H1 (cell line): ENCODE measurements at regions not wholly inside any gene's neighbourhood (a gene's known extent, or its start where the extent isn't known, plus 50 kb on each side); places are given as distances from the start of the nearest gene placed in this dataset.

ENCODE experiments used
- CTCF ChIA-PET: fragments of 300-600 bp; sonication (Branson Sonifier 250); formaldehyde crosslinking; loops from one replicate; lab custom pipeline; 2021; ENCODE audit not compliant: partially characterized antibody; lab: Charles Lee
- POLR2A ChIA-PET: fragments of 300-600 bp; sonication (Branson Sonifier 250); formaldehyde crosslinking; loops from one replicate; lab custom pipeline; 2021; ENCODE audit warnings: inconsistent platforms; ENCODE audit not compliant: partially characterized antibody; lab: Charles Lee
- DNase-seq, 2 experiments: peaks; one replicate each; pipeline versions ENCODE4 v3.0.0 to v3.0.0-alpha.2; 2010 to 2022; ENCODE audit warnings: low spot score in 2 of 2, low read depth in 1 of 2, mixed read lengths in 1 of 2
- FAIRE-seq: peaks from 2 replicates; lab custom pipeline; 2011; peaks lifted over from hg19 to GRCh38; lab: Jason Lieb, UNC
- H2AFZ ChIP-seq: 2 replicates; pipeline ENCODE4 v1.8.1; 2012; ENCODE audit warnings: low read length, inconsistent platforms
- H2AK5ac ChIP-seq: 2 replicates; pipeline ENCODE4 v1.6.1; 2013; ENCODE audit warnings: low read depth, low read length
- H2BK120ac ChIP-seq: replicated peaks from 2 replicates; pipeline ENCODE3; 2013; ENCODE audit warnings: low read depth, low read length, inconsistent platforms
- H2BK12ac ChIP-seq: 2 replicates; pipeline ENCODE4 v1.6.1; 2013; ENCODE audit warnings: low read depth, low read length
- H2BK15ac ChIP-seq: 2 replicates; pipeline ENCODE4 v1.6.1; 2013; ENCODE audit warnings: low read length
- H2BK20ac ChIP-seq: 2 replicates; pipeline ENCODE4 v1.6.1; 2013; ENCODE audit warnings: low read length
- H2BK5ac ChIP-seq: 2 replicates; pipeline ENCODE4 v1.6.1; 2013; ENCODE audit warnings: low read depth, low read length
- H3K14ac ChIP-seq: 2 replicates; pipeline ENCODE4 v1.6.1; 2013; ENCODE audit warnings: inconsistent platforms; ENCODE audit not compliant: insufficient read length
- H3K18ac ChIP-seq: 2 replicates; pipeline ENCODE4 v1.6.1; 2013; ENCODE audit warnings: low read length; ENCODE audit errors: extremely low read depth
- H3K23ac ChIP-seq: 2 replicates; pipeline ENCODE4 v1.6.1; 2013; ENCODE audit warnings: inconsistent platforms; ENCODE audit not compliant: insufficient read length
- H3K23me2 ChIP-seq: 2 replicates; pipeline ENCODE4 v1.6.1; 2013; ENCODE audit warnings: low read depth, low read length
- H3K27ac ChIP-seq: 2 replicates; pipeline ENCODE4 v1.6.1; 2011; ENCODE audit warnings: low read depth, low read length, inconsistent platforms
- H3K27me3 ChIP-seq, 4 experiments: replicated peaks in 1 of 4; 1 replicate in 1 of 4; 2 replicates in 3 of 4; pipeline versions ENCODE4 v1.6.1 to v1.8.1; 2011 to 2013; ENCODE audit warnings: low read length in 3 of 4, mild to moderate bottlenecking in 3 of 4, inconsistent platforms in 2 of 4, mixed read lengths in 2 of 4, moderate library complexity in 1 of 4; ENCODE audit not compliant: control insufficient read depth in 3 of 4, insufficient read depth in 3 of 4; ENCODE audit errors: extremely low read depth in 1 of 4
- H3K36me3 ChIP-seq, 4 experiments: 2 replicates each; pipeline versions ENCODE4 v1.6.1 to v1.8.1; 2011 to 2013; ENCODE audit warnings: mild to moderate bottlenecking in 4 of 4, low read length in 3 of 4, moderate library complexity in 2 of 4, control low read depth in 1 of 4, inconsistent platforms in 1 of 4; ENCODE audit not compliant: insufficient read depth in 4 of 4, control insufficient read depth in 2 of 4
- H3K4ac ChIP-seq: replicated peaks from 2 replicates; pipeline ENCODE3; 2013; ENCODE audit warnings: low read length, low read depth, mixed read lengths, inconsistent platforms; ENCODE audit not compliant: insufficient read length
- H3K4me1 ChIP-seq, 4 experiments: replicated peaks in 1 of 4; 1 replicate in 1 of 4; 2 replicates in 3 of 4; pipeline versions ENCODE4 v1.6.1 to v1.8.1; 2011 to 2013; ENCODE audit warnings: low read length in 3 of 4, inconsistent platforms in 2 of 4, mixed read lengths in 1 of 4; ENCODE audit not compliant: insufficient read depth in 4 of 4, control insufficient read depth in 3 of 4
- H3K4me2 ChIP-seq, 2 experiments: 2 replicates each; pipeline versions ENCODE4 v1.6.1 to v1.8.1; 2011 to 2013; ENCODE audit warnings: low read depth in 2 of 2, low read length in 2 of 2, control low read depth in 1 of 2, inconsistent platforms in 1 of 2, mild to moderate bottlenecking in 1 of 2; ENCODE audit not compliant: insufficient read depth in 1 of 2
- H3K4me3 ChIP-seq, 4 experiments: fragments of 200-600, 300-600 bp in 1 of 4; sonication (generic), shearing (Covaris generic), sonication (Bioruptor Twin) in 1 of 4; 2 replicates each; pipeline versions ENCODE4 v1.5.1 to v1.8.1; 2011 to 2016; ENCODE audit warnings: low read length in 4 of 4, low read depth in 3 of 4, control low read depth in 2 of 4, inconsistent platforms in 2 of 4, mild to moderate bottlenecking in 2 of 4, mixed read lengths in 1 of 4, moderate library complexity in 1 of 4; ENCODE audit not compliant: insufficient read depth in 2 of 4; ENCODE audit errors: extremely low read depth in 1 of 4
- H3K56ac ChIP-seq: replicated peaks from 2 replicates; pipeline ENCODE3; 2013; ENCODE audit warnings: low read depth, mild to moderate bottlenecking, mixed read lengths, low read length, inconsistent platforms; ENCODE audit not compliant: insufficient read length
- H3K79me1 ChIP-seq: 2 replicates; pipeline ENCODE4 v1.6.1; 2013; ENCODE audit warnings: low read depth, low read length, control low read depth
- H3K79me2 ChIP-seq, 2 experiments: 2 replicates each; pipeline versions ENCODE4 v1.6.1 to v1.8.1; 2012 to 2013; ENCODE audit warnings: low read length in 2 of 2, mild to moderate bottlenecking in 2 of 2, inconsistent platforms in 1 of 2; ENCODE audit not compliant: insufficient read depth in 2 of 2, control insufficient read depth in 1 of 2
- H3K9ac ChIP-seq, 4 experiments: replicated peaks in 1 of 4; 1 replicate in 1 of 4; 2 replicates in 3 of 4; pipeline versions ENCODE4 v1.6.1 to v1.8.1; 2011 to 2013; ENCODE audit warnings: low read depth in 3 of 4, low read length in 3 of 4, control low read depth in 2 of 4, mild to moderate bottlenecking in 2 of 4, moderate library complexity in 2 of 4, inconsistent platforms in 1 of 4; ENCODE audit errors: extremely low read depth in 1 of 4
- H3K9me3 ChIP-seq, 2 experiments: 2 replicates each; pipeline versions ENCODE4 v1.6.1 to v1.8.1; 2012 to 2013; ENCODE audit warnings: mild to moderate bottlenecking in 2 of 2, moderate library complexity in 2 of 2, control low read depth in 1 of 2, inconsistent platforms in 1 of 2, low read depth in 1 of 2, low read length in 1 of 2, mixed read lengths in 1 of 2; ENCODE audit not compliant: insufficient read depth in 2 of 2
- H4K20me1 ChIP-seq, 2 experiments: replicated peaks in 1 of 2; 2 replicates each; pipeline versions ENCODE3 to v1.8.1; 2011 to 2013; ENCODE audit warnings: inconsistent platforms in 2 of 2, low read length in 2 of 2, mild to moderate bottlenecking in 1 of 2; ENCODE audit not compliant: insufficient read depth in 2 of 2, control insufficient read depth in 1 of 2
- H4K5ac ChIP-seq: 2 replicates; pipeline ENCODE4 v1.6.1; 2013; ENCODE audit warnings: low read length, low read depth, mixed read lengths, inconsistent platforms; ENCODE audit not compliant: insufficient read length
- H4K8ac ChIP-seq: 2 replicates; pipeline ENCODE4 v1.8.0; 2013; ENCODE audit warnings: mild to moderate bottlenecking, moderate library complexity, low read length, inconsistent platforms; ENCODE audit not compliant: insufficient read depth; ENCODE audit errors: extremely low read depth
- H4K91ac ChIP-seq: replicated peaks from 2 replicates; pipeline ENCODE3; 2013; ENCODE audit warnings: low read length, mixed read lengths, inconsistent platforms; ENCODE audit not compliant: insufficient read length
- BRCA1 ChIP-seq: IDR thresholded peaks from 2 replicates; pipeline ENCODE4 v1.6.1; 2012; ENCODE audit warnings: low read depth, low read length, improper control_type of control experiment
- CBX5 ChIP-seq: fragments of 300-800, 300-1000 bp; sonication (generic); IDR thresholded peaks from 2 replicates; pipeline ENCODE4 v1.7.1; 2016; ENCODE audit warnings: antibody characterized with exemption, low read length, low read depth
- CBX8 ChIP-seq: fragments of 300-800, 300-1000 bp; sonication (generic); IDR thresholded peaks from 2 replicates; pipeline ENCODE4 v1.7.1; 2016; ENCODE audit warnings: low read depth, low read length, borderline replicate concordance
- GABPA ChIP-seq: IDR thresholded peaks from 2 replicates; pipeline ENCODE4 v1.6.1; 2011; ENCODE audit warnings: mild to moderate bottlenecking, low read length, moderate library complexity, borderline replicate concordance; ENCODE audit not compliant: insufficient read depth
- HDAC6 ChIP-seq: IDR thresholded peaks from one replicate; pipeline ENCODE4 v1.7.1; 2012; ENCODE audit warnings: low read depth, mild to moderate bottlenecking, inconsistent platforms, low read length, moderate library complexity
- JUND ChIP-seq: IDR thresholded peaks from 2 replicates; pipeline ENCODE4 v1.6.1; 2011; ENCODE audit warnings: mild to moderate bottlenecking, improper control_type of control experiment, low read length
- KDM1A ChIP-seq: fragments of 200-600, 300-600 bp; sonication (generic); IDR thresholded peaks from 2 replicates; pipeline ENCODE4 v1.7.1; 2016; ENCODE audit warnings: mild to moderate bottlenecking, low read length, borderline replicate concordance
- POLR2A ChIP-seq, 2 experiments: IDR thresholded peaks; 1 replicate in 1 of 2; 2 replicates in 1 of 2; pipeline ENCODE4 v1.6.1; 2011; ENCODE audit warnings: low read depth in 2 of 2, low read length in 2 of 2, mild to moderate bottlenecking in 2 of 2; ENCODE audit errors: control extremely low read depth in 1 of 2
- TAF1 ChIP-seq: IDR thresholded peaks from 2 replicates; pipeline ENCODE4 v1.6.1; 2011; ENCODE audit warnings: mild to moderate bottlenecking, low read depth, low read length
- TEAD4 ChIP-seq: IDR thresholded peaks from 2 replicates; pipeline ENCODE4 v1.6.1; 2012; ENCODE audit warnings: low read depth, low read length, inconsistent platforms, mixed read lengths
- USF2 ChIP-seq: IDR thresholded peaks from 2 replicates; pipeline ENCODE4 v1.6.1; 2011; ENCODE audit warnings: low read length, improper control_type of control experiment
- WGBS, 2 experiments: shearing (Covaris generic) in 1 of 2; methylation state at CpG; one replicate each; pipeline versions ENCODE4 v1.1.6 to v1.1.7; 2013 to 2015; ENCODE audit warnings: low lambda C conversion rate in 2 of 2, mixed read lengths in 2 of 2, inconsistent platforms in 1 of 2, low coverage in 1 of 2, missing lambda C conversion rate in 1 of 2; ENCODE audit not compliant: insufficient replicate concordance in 2 of 2, insufficient coverage in 1 of 2, insufficient read length in 1 of 2; ENCODE audit errors: extremely low coverage in 1 of 2, missing lambda C conversion rate in 1 of 2; 5-methylcytosine and 5-hydroxymethylcytosine counted together

DNA sequence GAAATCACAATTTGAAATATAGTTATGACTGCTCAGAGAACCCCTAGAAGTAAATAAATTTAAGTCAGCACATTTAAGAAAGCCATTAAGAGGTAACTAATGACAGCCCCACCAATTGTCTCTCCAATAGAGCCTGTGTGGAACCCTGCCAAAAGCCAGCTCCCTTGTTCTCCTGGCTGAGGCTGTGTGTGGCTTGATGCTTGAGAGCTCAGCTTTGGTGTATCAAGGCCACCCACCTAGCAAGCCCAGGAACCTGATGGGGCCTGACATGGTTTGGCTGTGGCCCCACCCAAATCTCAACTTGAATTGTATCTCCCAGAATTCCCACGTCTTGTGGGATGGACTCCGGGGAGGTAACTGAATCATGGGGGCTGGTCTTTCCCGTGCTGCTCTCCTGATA, 106.9 kb downstream of the LRRN1 start:
- Histone ChIP-seq H3K9ac (no peak overlapping the region), H2BK15ac (no peak overlapping the region), H4K8ac (no peak overlapping the region), H3K4me1 (0 out of 7 replicates have a peak, but pooled peaks cover 0 to 3% (median 1%) of the 10 kb centered on the region in 4 experiments), H2AK5ac (no peak overlapping the region), H2BK20ac (no peak overlapping the region), H2AFZ (no peak overlapping the region), H3K27me3 (no peaks in the 10 kb centered on the region), H3K27ac (no peak overlapping the region), H3K56ac (no peak overlapping the region), H2BK120ac (no peak overlapping the region), H3K79me2 (no peaks in the 10 kb centered on the region), H3K14ac (no peak overlapping the region), H3K79me1 (no peaks in the 10 kb centered on the region), H3K9me3 (peaks cover 0 to 4% of the 10 kb centered on the region in 2 experiments; a peak in 1 of 4 replicates), H2BK12ac (no peak overlapping the region), H3K18ac (no peak overlapping the region), H3K23me2 (no peaks in the 10 kb centered on the region), H4K91ac (no peak overlapping the region), H4K5ac (no peak overlapping the region), H3K23ac (no peak overlapping the region), H3K4ac (no peak overlapping the region), H3K4me3 (no peak overlapping the region), H3K36me3 (no peaks in the 10 kb centered on the region), H2BK5ac (no peak overlapping the region), H3K4me2 (no peak overlapping the region), H4K20me1 (no peaks in the 10 kb centered on the region)
- ChIA-PET POLR2A (interaction anchor here (0.7 kb wide), 1 partner anchor 114 kb away, joined by 3 read pairs; no protein-coding TSS in a partner anchor), CTCF (interaction anchor here (1.0 kb wide), 1 partner anchor 92 kb away, joined by 4 read pairs; no protein-coding TSS in a partner anchor)
- 94% methylated on average over 3 of the region's 3 CpGs; no CpG with 5 or more reads in 1 of the 2 experiments for WGBS, 2 experiments
- TF ChIP-seq POLR2A (IDR thresholded peaks at IDR 0.05; ENCODE audit: control extremely low read depth in 1 of 2, low read depth in 2 of 2, low read length in 2 of 2) (no peak), BRCA1 (no peak), JUND (no peak), CBX8 (no peak), HDAC6 (no peak), CBX5 (no peak), USF2 (no peak), TEAD4 (no peak), GABPA (no peak), TAF1 (no peak), KDM1A (no peak)
- no peak for DNase-seq
- no peak for FAIRE-seq
